Activated naive CD4-positive, alpha-beta T cell treated with anti-CD3 and anti-CD28 coated beads for 36 hours (primary cell): ENCODE measurements at regions not wholly inside any gene's neighbourhood (a gene's known extent, or its start where the extent isn't known, plus 50 kb on each side); places are given as distances from the start of the nearest gene placed in this dataset.

Experiments
- CTCF ChIA-PET: fragments of 350-600 bp; sonication (Branson Sonifier 250); formaldehyde crosslinking; loops from one replicate; lab custom pipeline; 2021; ENCODE audit warnings: antibody characterized with exemption; lab: Charles Lee
- DNase-seq: peaks from one replicate; pipeline ENCODE4 v3.0.0-alpha.2; 2020
- H3K27ac Mint-ChIP-seq: one replicate; pipeline ENCODE4 v1.8.0; 2021; ENCODE audit warnings: mild to moderate bottlenecking, mixed read lengths
- H3K27me3 Mint-ChIP-seq: one replicate; pipeline ENCODE4 v1.8.0; 2021; ENCODE audit warnings: low read depth, mixed read lengths
- H3K36me3 Mint-ChIP-seq: one replicate; pipeline ENCODE4 v1.8.0; 2021; ENCODE audit warnings: low read depth, mixed read lengths
- H3K4me1 Mint-ChIP-seq: one replicate; pipeline ENCODE4 v1.8.0; 2021; ENCODE audit warnings: low read depth, mixed read lengths
- H3K4me3 Mint-ChIP-seq: one replicate; pipeline ENCODE4 v1.8.0; 2021; ENCODE audit warnings: mild to moderate bottlenecking, moderate library complexity, mixed read lengths
- H3K9me3 Mint-ChIP-seq: one replicate; pipeline ENCODE4 v1.8.0; 2021; ENCODE audit warnings: mixed read lengths
- intact Hi-C: fragments of 100-400 bp; cut with micrococcal nuclease; formaldehyde crosslinking; loops from one replicate; pipeline ENCODE4 v1.15.1; 2023

- no peak for DNase-seq
- no peaks in the 10 kb centered on the region for H3K4me1 Mint-ChIP-seq
- CTCF ChIA-PET, result no interaction called here
- H3K4me3 Mint-ChIP-seq, result no peak overlapping the region
- intact Hi-C loops, result no loop called here
- no peaks in the 10 kb centered on the region for H3K27me3 Mint-ChIP-seq
- H3K36me3 Mint-ChIP-seq, result no peaks in the 10 kb centered on the region
- H3K9me3 Mint-ChIP-seq, result no peaks in the 10 kb centered on the region
- no peak overlapping the region for H3K27ac Mint-ChIP-seq
These were observed 280.7 kb upstream of the ZNF608 start for GRCh38 chr5:125026867-125027731.

DNA sequence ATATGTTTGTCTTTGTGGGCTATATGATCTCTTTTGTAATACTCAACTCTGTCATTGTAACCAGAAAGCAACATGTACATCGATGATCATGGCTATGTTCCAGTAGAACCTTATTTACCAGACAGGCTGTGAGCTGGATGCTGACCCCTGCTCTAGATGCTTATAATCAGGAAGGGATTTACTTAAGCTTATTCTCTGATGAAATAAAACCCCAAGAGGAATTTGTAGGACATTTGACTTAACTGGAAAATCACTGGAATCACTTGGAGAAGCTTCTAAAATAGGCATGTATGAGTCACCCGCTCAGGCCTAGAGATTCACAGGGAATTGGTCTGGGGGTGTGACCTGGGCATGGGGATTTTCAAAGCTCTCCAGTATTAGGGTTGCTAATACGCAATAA, 285.8 kb upstream of the ZNF608 start:
- Mint-ChIP-seq H3K27me3 (no peaks in the 10 kb centered on the region), H3K9me3 (no peaks in the 10 kb centered on the region), H3K4me3 (no peak overlapping the region), H3K27ac (no peak overlapping the region), H3K36me3 (no peaks in the 10 kb centered on the region), H3K4me1 (no peaks in the 10 kb centered on the region)
- CTCF ChIA-PET, result no interaction called here
- intact Hi-C loops, result no loop called here
- DNase-seq, result no peak

- H3K4me3 Mint-ChIP-seq, result no peak overlapping the region
- intact Hi-C loops, result no loop called here
- no peaks in the 10 kb centered on the region for H3K4me1 Mint-ChIP-seq
- CTCF ChIA-PET, result no interaction called here
- H3K27ac Mint-ChIP-seq, result no peak overlapping the region
- no peak for DNase-seq
- peaks cover 2% of the 10 kb centered on the region for H3K9me3 Mint-ChIP-seq
- H3K27me3 Mint-ChIP-seq, result no peaks in the 10 kb centered on the region
- no peaks in the 10 kb centered on the region for H3K36me3 Mint-ChIP-seq
These were observed 287.2 kb upstream of the ZNF608 start for GRCh38 chr5:125033602-125034001.

- Mint-ChIP-seq H3K4me1 (no peaks in the 10 kb centered on the region), H3K36me3 (no peaks in the 10 kb centered on the region), H3K27me3 (no peaks in the 10 kb centered on the region), H3K27ac (no peak overlapping the region), H3K4me3 (no peak overlapping the region), H3K9me3 (peaks cover 2% of the 10 kb centered on the region)
- intact Hi-C loops, result no loop called here
- DNase-seq, result no peak
- CTCF ChIA-PET, result no interaction called here
These were observed 287.9 kb upstream of the ZNF608 start for GRCh38 chr5:125034331-125034730.

DNA sequence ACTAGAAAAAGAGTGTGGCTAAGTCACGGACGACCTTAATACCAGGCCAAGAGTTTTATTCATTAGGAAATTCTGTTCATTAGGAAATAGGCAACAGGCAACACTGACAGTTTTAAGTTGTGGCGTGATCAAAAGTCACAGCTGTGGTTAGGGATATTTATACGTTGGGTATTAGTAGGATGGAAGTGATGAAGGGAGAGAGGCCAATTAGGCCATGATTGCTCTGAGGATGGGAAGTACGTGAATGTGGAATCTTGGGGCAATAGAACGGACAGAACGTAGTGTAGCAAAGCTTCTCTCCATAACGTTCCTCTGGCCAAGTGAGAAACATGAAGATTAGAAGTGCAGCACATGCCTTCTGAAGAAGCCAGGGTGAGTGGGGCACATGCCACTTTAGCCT, 290.1 kb upstream of the ZNF608 start:
- H3K4me1 Mint-ChIP-seq, result no peaks in the 10 kb centered on the region
- no peaks in the 10 kb centered on the region for H3K36me3 Mint-ChIP-seq
- DNase-seq, result no peak
- H3K9me3 Mint-ChIP-seq, result peaks cover 2% of the 10 kb centered on the region
- no peak overlapping the region for H3K4me3 Mint-ChIP-seq
- intact Hi-C loops, result no loop called here
- CTCF ChIA-PET, result no interaction called here
- H3K27me3 Mint-ChIP-seq, result no peaks in the 10 kb centered on the region
- H3K27ac Mint-ChIP-seq, result no peak overlapping the region

DNA sequence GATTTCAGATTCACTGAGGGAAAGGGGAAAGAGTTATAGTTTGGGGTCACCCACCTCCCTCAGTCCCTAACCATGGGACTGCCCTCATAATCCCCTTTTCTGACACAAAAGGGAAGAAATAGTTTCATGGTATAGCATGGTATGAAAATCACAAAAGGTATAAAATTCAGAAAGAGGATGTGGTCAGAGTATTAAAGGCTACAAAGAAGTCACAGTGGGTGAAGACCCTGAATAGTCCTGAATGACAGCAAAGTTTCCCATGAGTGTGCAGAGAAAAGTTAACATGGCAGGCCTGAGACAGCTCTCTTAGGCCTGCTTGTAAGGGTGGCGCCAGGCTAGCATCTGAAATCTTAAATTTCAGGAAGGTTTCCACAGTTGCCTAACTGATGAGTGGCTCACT, 290.6 kb upstream of the ZNF608 start:
- no peak for DNase-seq
- Mint-ChIP-seq H3K36me3 (no peaks in the 10 kb centered on the region), H3K27ac (no peak overlapping the region), H3K4me1 (no peaks in the 10 kb centered on the region), H3K9me3 (peaks cover 2% of the 10 kb centered on the region), H3K27me3 (no peaks in the 10 kb centered on the region), H3K4me3 (no peak overlapping the region)
- CTCF ChIA-PET, result no interaction called here
- intact Hi-C loops, result no loop called here

- CTCF ChIA-PET, result no interaction called here
- H3K36me3 Mint-ChIP-seq, result no peaks in the 10 kb centered on the region
These were observed 291.1 kb upstream of the ZNF608 start for GRCh38 chr5:125037530-125037929.

GRCh38 chr5:125038477-125038876, 292.0 kb upstream of the ZNF608 start:
- H3K36me3 Mint-ChIP-seq, result no peaks in the 10 kb centered on the region
- no peak overlapping the region for H3K27ac Mint-ChIP-seq
- H3K9me3 Mint-ChIP-seq, result peaks cover 2% of the 10 kb centered on the region
- intact Hi-C loops, result no loop called here
- H3K4me3 Mint-ChIP-seq, result no peak overlapping the region
- CTCF ChIA-PET, result no interaction called here
- DNase-seq, result no peak
- no peaks in the 10 kb centered on the region for H3K27me3 Mint-ChIP-seq
- no peaks in the 10 kb centered on the region for H3K4me1 Mint-ChIP-seq

More at GRCh38 chr5:125037530-125037929, 291.1 kb upstream of the ZNF608 start:
- intact Hi-C loops, result no loop called here
- peaks cover 2% of the 10 kb centered on the region for H3K9me3 Mint-ChIP-seq
- DNase-seq, result no peak
- no peaks in the 10 kb centered on the region for H3K4me1 Mint-ChIP-seq
- H3K27ac Mint-ChIP-seq, result no peak overlapping the region
- no peaks in the 10 kb centered on the region for H3K27me3 Mint-ChIP-seq
- H3K4me3 Mint-ChIP-seq, result no peak overlapping the region

GRCh38 chr5:125041798-125042197, 295.4 kb upstream of the ZNF608 start:
- CTCF ChIA-PET, result no interaction called here
- DNase-seq, result no peak
- Mint-ChIP-seq H3K9me3 (peaks cover 2% of the 10 kb centered on the region), H3K27ac (no peak overlapping the region), H3K4me1 (no peaks in the 10 kb centered on the region), H3K36me3 (no peaks in the 10 kb centered on the region), H3K27me3 (no peaks in the 10 kb centered on the region), H3K4me3 (no peak overlapping the region)
- intact Hi-C loops, result no loop called here

- no peak for DNase-seq
- Mint-ChIP-seq H3K36me3 (no peaks in the 10 kb centered on the region), H3K27me3 (no peaks in the 10 kb centered on the region), H3K9me3 (peaks cover 2% of the 10 kb centered on the region), H3K4me1 (no peaks in the 10 kb centered on the region), H3K4me3 (no peak overlapping the region), H3K27ac (no peak overlapping the region)
- intact Hi-C loops, result no loop called here
- CTCF ChIA-PET, result no interaction called here
These were observed 295.9 kb upstream of the ZNF608 start for GRCh38 chr5:125042261-125042890.

GRCh38 chr5:125043781-125044391, 297.4 kb upstream of the ZNF608 start:
- Mint-ChIP-seq H3K4me3 (no peak overlapping the region), H3K4me1 (no peaks in the 10 kb centered on the region), H3K27me3 (no peaks in the 10 kb centered on the region), H3K9me3 (no peaks in the 10 kb centered on the region), H3K27ac (no peak overlapping the region), H3K36me3 (no peaks in the 10 kb centered on the region)
- DNase-seq, result no peak
- intact Hi-C loops, result no loop called here
- CTCF ChIA-PET, result no interaction called here

DNA sequence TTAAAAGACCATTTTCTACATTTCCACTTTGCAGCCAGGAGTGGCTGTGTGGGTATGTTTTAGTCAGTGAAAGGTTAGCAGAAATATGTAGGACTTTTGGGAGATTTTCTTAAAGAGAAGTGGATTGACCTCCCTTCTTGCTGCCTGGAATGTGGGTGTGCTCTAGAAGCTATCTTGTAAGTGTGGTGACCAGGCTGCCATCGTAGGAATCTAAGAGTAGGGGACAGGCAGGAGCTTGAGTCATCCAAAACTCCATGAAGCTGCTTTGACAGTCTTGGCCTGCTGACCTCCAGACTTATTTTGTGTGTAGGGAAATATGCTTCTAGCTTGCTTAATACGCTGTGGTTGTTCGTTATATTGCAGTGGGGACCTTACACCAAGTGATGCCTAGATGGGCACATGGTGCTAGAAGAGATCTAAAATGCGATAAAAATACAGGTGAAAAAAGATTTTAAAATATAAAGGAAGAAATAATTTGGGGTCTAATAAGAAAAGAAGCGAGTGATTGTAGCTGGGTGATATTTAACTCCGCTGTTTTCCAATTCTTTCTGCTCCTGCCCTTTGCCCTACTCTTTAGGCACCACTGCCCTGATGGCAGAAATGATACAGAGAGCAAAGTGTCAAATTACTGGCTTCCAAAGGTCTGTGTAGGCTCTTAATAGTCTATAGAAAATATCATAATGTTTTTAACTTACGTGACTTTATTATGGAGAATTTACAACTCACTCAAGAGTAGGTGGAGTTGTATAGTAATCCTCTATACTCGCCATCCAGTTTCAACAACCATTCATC, 298.2 kb upstream of the ZNF608 start:
- Mint-ChIP-seq H3K4me3 (no peak overlapping the region), H3K27ac (no peak overlapping the region), H3K36me3 (no peaks in the 10 kb centered on the region), H3K27me3 (no peaks in the 10 kb centered on the region), H3K9me3 (no peaks in the 10 kb centered on the region), H3K4me1 (no peaks in the 10 kb centered on the region)
- no peak for DNase-seq
- CTCF ChIA-PET, result no interaction called here
- intact Hi-C loops, result no loop called here
